Suppressor macrophage (primary cell): ENCODE measurements at regions not wholly inside any gene's neighbourhood (a gene's known extent, or its start where the extent isn't known, plus 50 kb on each side); places are given as distances from the start of the nearest gene placed in this dataset.
A peak's percentile ranks its signal among the peaks of the same experiment; 100 is the strongest.

ENCODE experiments used
- DNase-seq, 4 experiments: peaks; one replicate each; pipeline ENCODE4 v3.0.0-alpha.2; 2020 to 2022

GRCh38 chr15:62964251-62964650 lies 78.3 kb upstream of the TPM1 start:
- DNase-seq, result no peak

DNA sequence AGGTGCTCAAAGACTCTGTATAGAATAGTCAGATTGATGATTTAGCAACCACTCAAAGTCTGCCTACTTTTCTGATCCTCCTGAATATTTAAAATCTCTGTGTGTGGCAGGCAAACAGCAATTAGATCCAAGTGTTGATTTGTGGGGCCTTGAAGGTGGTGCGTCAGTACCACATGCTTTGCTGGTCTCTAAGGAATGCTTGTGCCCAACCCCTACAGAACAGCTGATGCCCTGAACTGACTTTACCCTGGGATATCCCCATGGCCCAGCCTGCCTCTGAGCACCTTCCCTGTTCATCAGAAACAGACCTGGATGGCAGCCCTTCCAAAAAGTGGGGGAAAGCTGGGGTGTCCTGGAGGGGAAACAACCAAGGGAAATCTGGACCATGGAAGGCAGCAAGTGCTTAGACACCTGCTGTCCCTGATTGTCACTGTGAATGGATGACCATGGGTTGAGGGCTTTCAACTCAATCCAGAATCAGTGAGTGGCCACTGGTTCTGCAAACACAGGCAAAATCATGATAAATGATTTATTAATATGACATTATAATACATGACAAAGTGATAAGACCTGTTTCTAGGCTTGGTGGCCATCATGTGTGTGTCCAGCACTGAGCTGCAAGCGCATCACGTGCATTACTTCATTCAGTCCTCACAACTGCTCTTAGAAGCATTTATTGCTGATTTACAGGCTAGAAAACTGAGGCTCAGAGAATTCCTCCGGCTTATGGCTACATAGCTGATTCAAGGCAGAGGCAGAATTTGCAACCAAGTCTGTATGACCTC lies 76.1 kb upstream of the TPM1 start:
- DNase-seq, result no peak

DNA sequence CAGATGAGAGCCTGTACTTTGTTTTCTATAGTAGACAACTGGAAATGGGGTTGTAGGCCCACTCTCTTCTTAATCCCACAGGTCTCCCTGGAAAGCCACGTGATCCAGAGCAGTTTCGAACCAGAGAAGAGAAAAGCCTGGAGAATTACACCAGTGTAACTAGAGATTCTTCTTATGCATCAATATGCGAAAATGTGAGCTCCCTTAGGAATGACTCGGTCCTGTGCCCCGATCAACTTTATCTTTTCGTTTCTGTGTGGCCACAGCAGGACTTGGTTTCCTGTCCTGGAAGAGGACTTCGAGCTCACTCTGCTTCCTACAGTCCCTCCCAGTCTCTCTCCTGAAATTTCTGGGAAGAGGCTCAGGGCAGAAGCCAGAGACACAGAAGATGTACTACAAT lies 73.8 kb upstream of the TPM1 start:
- no peak for DNase-seq

DNA sequence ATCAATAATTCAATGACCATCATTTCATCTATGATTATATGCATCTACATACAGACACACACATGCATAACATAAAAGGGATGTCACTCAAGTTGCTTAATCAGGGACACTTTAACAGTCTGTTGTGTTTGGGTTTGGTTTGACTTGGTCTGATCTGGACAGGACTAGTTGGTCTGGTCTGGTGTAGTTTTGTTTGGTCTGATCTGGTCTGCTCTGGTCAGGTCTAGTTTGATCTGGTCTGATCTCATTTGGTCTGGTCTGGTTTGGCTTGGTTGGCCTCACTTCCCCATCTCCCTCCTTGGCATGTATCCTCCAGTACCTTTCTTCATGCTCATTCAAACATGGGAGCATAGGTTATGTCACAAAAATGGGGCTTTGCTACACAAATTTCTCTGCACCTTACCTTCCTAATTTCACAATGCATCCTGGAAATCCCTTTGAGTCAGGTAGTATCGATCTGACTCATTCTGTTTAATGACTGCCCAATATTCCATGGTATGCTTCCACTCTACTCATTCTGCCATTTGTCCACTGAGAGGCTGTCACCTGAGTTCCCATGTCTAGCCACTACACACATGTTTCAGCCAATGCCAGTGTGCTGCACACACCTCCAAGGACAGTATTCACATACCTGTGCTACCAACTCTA lies 73.0 kb upstream of the TPM1 start:
- peak in 2 of 4 experiments; percentile 12 to 15 for DNase-seq

DNA sequence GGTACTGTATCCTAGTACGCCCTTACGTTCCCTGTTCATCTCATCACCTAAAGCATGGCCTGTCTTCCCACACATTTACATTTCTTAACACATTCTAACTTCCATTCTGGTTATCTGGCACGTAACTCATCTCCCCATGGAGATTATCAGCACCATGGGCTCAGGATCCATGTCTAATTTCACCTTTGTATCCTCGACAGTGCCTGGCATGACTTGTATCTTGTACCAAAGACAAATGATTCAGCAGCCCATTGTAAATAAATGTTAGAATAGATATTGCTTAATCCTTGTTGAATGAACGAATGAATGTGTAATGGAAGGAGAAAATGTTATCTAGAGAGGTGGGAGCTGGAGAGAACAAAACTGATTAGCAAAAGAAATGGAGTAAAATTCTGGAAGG lies 69.7 kb upstream of the TPM1 start:
- no peak for DNase-seq

GRCh38 chr15:62975515-62975914 lies 67.0 kb upstream of the TPM1 start:
- no peak for DNase-seq

DNA sequence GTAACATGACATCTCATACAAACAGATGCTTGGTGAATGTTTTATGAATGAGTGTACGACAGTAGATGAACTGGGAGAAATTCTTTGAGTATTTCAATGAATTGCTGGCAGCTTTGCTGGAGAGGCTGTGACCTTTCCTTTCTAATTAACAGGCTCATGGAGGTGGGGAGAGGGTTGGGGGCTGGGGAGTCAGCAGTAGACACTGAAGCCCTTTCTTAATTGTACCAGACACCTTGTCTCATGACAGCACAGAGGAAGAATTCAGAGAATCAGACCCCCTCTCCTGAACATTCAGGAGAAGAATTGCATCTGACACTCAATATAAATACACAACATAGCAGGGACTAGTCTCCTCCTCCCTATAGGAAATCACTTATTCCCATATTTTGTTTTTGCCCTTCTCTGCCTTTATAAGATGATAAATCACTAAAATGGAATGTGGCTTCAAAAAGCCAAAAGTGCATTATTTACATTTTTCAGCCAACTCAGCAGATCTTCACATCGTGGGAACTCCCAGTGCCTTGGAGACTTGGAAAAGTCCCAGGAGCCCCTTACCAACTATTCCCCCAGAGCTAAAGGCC lies 66.2 kb upstream of the TPM1 start:
- no peak for DNase-seq

DNA sequence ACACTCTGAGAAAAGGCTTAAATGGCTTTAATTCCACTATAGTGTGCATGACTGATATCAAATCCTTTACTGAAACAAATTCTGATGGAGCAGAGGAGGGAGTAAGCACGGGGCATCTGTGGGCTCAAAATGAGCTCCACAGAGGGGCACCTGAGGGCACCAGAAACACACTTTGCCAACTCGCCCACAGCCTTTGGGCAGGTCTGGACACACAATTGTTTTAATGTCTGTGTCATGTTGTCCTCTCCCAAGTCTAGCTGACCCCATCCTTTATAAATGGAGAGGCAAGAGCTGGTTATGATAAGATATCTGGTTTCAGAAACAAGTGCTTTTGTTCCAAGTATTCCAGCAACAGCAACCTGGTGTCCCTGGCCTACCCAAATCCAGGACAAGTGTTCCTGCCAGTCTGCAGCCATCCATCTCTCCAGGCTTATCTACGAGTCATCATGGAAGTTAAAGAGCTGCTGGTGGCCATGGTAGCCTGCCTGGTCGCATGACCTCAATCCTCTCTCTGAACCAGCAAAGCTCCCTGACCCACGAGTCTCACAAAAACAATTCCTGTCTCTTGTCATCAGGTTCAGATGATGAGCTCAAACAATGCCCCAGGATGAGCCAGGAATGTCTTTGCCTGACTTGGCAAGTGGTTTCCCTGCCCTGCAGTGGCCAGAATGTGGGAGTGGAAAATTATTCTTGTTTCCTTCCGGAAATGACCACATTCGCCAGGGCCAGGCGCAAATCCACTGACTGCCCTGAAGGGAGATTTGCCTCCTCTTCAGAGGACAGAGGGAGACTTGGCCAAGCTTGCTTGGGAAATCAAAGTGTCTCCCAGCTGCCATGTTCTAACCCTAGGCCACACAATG lies 64.4 kb upstream of the TPM1 start:
- DNase-seq, result no peak

GRCh38 chr15:62979252-62979651 lies 63.3 kb upstream of the TPM1 start:
- no peak for DNase-seq

GRCh38 chr15:62981071-62981470 lies 61.5 kb upstream of the TPM1 start:
- no peak for DNase-seq

GRCh38 chr15:62983956-62984355 lies 58.6 kb upstream of the TPM1 start:
- peak in 3 of 4 experiments; percentile 28 to 40 (median 33) for DNase-seq

DNA sequence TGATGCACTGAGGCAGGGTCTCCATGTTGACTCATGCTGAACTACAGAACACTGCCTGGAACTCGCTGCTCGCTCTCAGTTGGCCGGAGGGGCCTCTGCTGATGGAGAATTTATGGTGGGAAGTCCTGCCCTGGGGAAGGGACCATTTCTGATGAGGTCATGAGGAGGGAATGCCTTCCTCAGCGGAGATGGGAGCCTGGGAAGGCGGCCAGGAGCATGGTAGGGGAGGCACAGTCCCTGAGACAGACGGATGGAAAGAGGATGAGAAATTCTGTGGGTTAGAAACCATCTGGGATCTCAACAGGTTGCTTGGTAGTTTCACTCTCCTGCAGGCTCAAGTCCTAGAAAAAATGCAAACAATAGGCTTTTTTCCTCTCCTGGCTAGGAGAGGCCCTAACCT lies 56.8 kb upstream of the TPM1 start:
- no peak for DNase-seq

- no peak for DNase-seq
Measured at GRCh38 chr15:62986948-62987347, 55.6 kb upstream of the TPM1 start.

- no peak for DNase-seq
Measured at GRCh38 chr15:62988701-62989100, 53.8 kb upstream of the TPM1 start.

DNA sequence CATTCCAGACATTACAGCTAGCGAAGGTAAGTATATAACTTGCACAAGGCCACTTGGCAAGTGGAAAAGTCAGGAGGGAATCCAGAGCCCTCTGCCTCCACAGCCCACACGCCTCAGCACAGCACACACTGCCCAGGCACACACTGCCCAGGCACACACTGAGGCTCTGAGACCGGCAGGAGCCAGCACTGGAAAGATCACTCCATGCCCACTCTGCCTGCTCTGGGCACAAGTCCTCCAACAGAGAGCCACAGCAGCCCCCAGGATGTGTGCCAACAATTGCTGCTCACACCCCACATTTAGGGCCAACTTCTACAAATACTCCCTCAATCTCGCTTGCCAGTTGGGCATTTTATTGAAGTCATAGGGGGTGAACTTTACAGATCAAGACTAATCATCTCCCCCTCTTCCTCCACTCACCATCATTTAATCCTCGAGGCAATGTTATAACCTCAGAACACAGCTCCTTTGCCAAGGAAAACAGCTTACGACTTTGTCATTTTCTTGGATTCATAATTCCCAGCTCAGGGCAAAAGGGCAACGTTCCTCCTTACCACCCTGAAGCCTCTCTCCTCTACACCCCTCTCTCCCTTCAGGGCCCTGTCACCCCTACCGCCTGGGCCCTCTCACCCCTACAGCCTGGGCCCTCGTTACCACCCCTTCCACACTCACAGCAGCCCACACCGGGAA lies 53.0 kb upstream of the TPM1 start:
- DNase-seq, result no peak

DNA sequence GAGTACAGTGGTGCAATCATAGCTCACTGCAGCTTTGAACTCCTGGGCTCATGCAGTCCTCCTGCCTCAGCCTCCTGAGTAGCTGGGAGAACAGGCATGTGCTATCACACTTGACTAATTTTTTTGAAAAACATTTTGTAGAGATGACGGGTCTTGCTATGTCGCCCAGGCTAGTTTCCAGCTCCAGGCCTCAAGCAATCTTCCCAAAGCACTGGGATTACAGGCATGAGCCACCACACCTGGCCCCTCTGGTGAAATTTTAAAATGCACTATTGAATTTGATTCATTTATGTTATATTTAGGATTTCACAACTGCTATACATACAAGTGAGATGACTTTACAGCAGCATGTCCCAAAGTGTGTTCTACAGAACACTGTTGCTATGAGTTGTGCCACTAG lies 50.8 kb upstream of the TPM1 start:
- no peak for DNase-seq

- no peak for DNase-seq
Measured at GRCh38 chr15:62992302-62992701, 50.2 kb upstream of the TPM1 start.
